ENCODE measurements at regions not wholly inside any gene's neighbourhood (a gene's known extent, or its start where the extent isn't known, plus 50 kb on each side); places are given as distances from the start of the nearest gene placed in this dataset.

- no peak for TF ChIP-seq EGR1 (IDR thresholded peaks at IDR 0.05; ENCODE audit: borderline replicate concordance in 1 of 2, low read depth in 2 of 2, low read length in 2 of 2)
- TF ChIP-seq EZH2 (IDR thresholded peaks at IDR 0.05; ENCODE audit: borderline replicate concordance, control insufficient read depth, low read depth, low read length), result no peak
Measured at GRCh38 chr6:114718716-114719270, 376.0 kb upstream of the HS3ST5 start (continued).

- no peak for DNase-seq (ENCODE audit: low read depth, low spot score)
- Histone ChIP-seq H3K4me3 (0 out of 2 replicates have a peak overlapping the region, but pooled peaks have one; percentile 7), H3K4me1 (ENCODE audit: control insufficient read depth, insufficient read depth, low read length) (peaks cover 10% of the 10 kb centered on the region), H3K36me3 (ENCODE audit: control insufficient read depth in 2 of 2, insufficient read depth in 2 of 2, low read length in 1 of 2) (no peaks in the 10 kb centered on the region), H3K27ac (ENCODE audit: control insufficient read depth, insufficient read depth) (no peak overlapping the region), H2AFZ (ENCODE audit: control insufficient read depth, low read depth, low read length) (peak overlapping the region; percentile 29), H4K20me1 (ENCODE audit: control insufficient read depth, insufficient read depth) (no peaks in the 10 kb centered on the region), H3K9ac (ENCODE audit: control insufficient read depth, insufficient read depth, low read length) (no peak overlapping the region; the same call in 1 of the 2 replicates), H3K9me3 (replicated peaks; ENCODE audit: control insufficient read depth, insufficient read depth, low read length) (no peaks in the 10 kb centered on the region; the same call in 1 of the 3 replicates), H3K27me3 (replicated peaks in 1 of 2; ENCODE audit: control insufficient read depth in 2 of 2, insufficient read depth in 2 of 2, low read length in 1 of 2) (no peaks in the 10 kb centered on the region), H3K79me2 (ENCODE audit: control insufficient read depth, insufficient read depth, low read length) (no peaks in the 10 kb centered on the region), H3K4me2 (ENCODE audit: control insufficient read depth, insufficient read depth) (no peak overlapping the region)
- peak; percentile 12; the same call in 1 of the 3 replicates for ATAC-seq
- RAD21 ChIA-PET (ENCODE audit: unreplicated experiment), result interaction anchor here (1.1 kb wide), 1 partner anchor 15 kb away, joined by 4 read pairs; no protein-coding TSS in a partner anchor
- intact Hi-C loops (cut with micrococcal nuclease; ENCODE audit: unreplicated experiment), result loop anchor here (10.0 kb wide), 2 partner anchors 1117 to 1377 kb away; no protein-coding TSS in a partner anchor
- CTCF ChIA-PET, result interaction anchor here (1.1 kb wide), 2 partner anchors 11 to 13 kb away, joined by 3 to 4 read pairs; no protein-coding TSS in a partner anchor
- no TSS peak for BruUV-seq (replicated peaks)
- SMC1A ChIA-PET (ENCODE audit: uncharacterized antibody, unreplicated experiment), result interaction anchor here (0.8 to 3.4 kb wide), 6 partner anchors 11 to 286 kb away, joined by 3 to 13 read pairs (median 3); no protein-coding TSS in a partner anchor
- POLR2A ChIA-PET, result no interaction called here
- 0% methylated on average over 3 of the region's 3 CpGs for WGBS (ENCODE audit: insufficient coverage, insufficient replicate concordance, low lambda C conversion rate, missing lambda C conversion rate)
- no peak for FAIRE-seq
- no peak for TF ChIP-seq HDAC6 (IDR thresholded peaks at IDR 0.05; ENCODE audit: unreplicated experiment)
- peak; percentile 1 for TF ChIP-seq MEF2B (IDR thresholded peaks at IDR 0.05; ENCODE audit: partially characterized antibody, poor library complexity, severe bottlenecking)
- TF ChIP-seq RAD21 (IDR thresholded peaks at IDR 0.05; ENCODE audit: insufficient read depth, low read depth, low read length), result peak; percentile 42
- in situ Hi-C loops (cut with MboI), result no loop called here
Measured at GRCh38 chr6:114718186-114718585, 375.4 kb upstream of the HS3ST5 start.
